SK-N-SH (cell line): ENCODE measurements at regions not wholly inside any gene's neighbourhood (a gene's known extent, or its start where the extent isn't known, plus 50 kb on each side); places are given as distances from the start of the nearest gene placed in this dataset.

Experiments
- CTCF ChIP-seq: fragments of 200-600 bp; sonication (generic); IDR thresholded peaks from 2 replicates; pipeline ENCODE4 v1.6.1; 2017; ENCODE audit warnings: antibody characterized with exemption, mild to moderate bottlenecking, moderate library complexity
- POLR2AphosphoS5 ChIP-seq: IDR thresholded peaks from 2 replicates; pipeline ENCODE4 v1.6.1; 2012; ENCODE audit warnings: low read depth, low read length
- RAD21 ChIP-seq: IDR thresholded peaks from 2 replicates; pipeline ENCODE4 v1.6.1; 2012; ENCODE audit warnings: mild to moderate bottlenecking, low read length

- TF ChIP-seq POLR2AphosphoS5 (no peak), RAD21 (no peak), CTCF (no peak)
Measured at GRCh38 chr18:41714872-41715271, 240.2 kb upstream of the PIK3C3 start.
